Inflammatory macrophage treated with lipopolysaccharide for 4 hours (primary cell): ENCODE measurements at regions not wholly inside any gene's neighbourhood (a gene's known extent, or its start where the extent isn't known, plus 50 kb on each side); places are given as distances from the start of the nearest gene placed in this dataset.

ENCODE experiments used
- DNase-seq: peaks from one replicate; pipeline ENCODE4 v3.0.0-alpha.2; 2020

- no peak for DNase-seq
Observed at GRCh38 chr7:19834566-19834965, 61.1 kb upstream of the TMEM196 start.

- DNase-seq = no peak
Observed at GRCh38 chr7:19830604-19831003, 57.2 kb upstream of the TMEM196 start.
